Uterus (tissue), 2 donors: ENCODE measurements at regions not wholly inside any gene's neighbourhood (a gene's known extent, or its start where the extent isn't known, plus 50 kb on each side); places are given as distances from the start of the nearest gene placed in this dataset.

Experiments
- POLR2A ChIP-seq, 2 donors: fragments of 450-650 bp; IDR thresholded peaks; one replicate each; pipeline ENCODE4 v1.6.1; 2016; ENCODE audit warnings: antibody characterized with exemption in 2 of 2, mild to moderate bottlenecking in 1 of 2, moderate library complexity in 1 of 2
- TF ChIP-seq, protein P1 (sequence below), 4 experiments: fragments of 200-600 bp in 2 of 4; fragments of 450-650 bp in 2 of 4; sonication (generic) in 2 of 4; IDR thresholded peaks; one replicate each; pipeline ENCODE4 v1.5.1; 2016 to 2019; ENCODE audit warnings: antibody characterized with exemption in 4 of 4, mild to moderate bottlenecking in 2 of 4, moderate library complexity in 1 of 4

DNA sequence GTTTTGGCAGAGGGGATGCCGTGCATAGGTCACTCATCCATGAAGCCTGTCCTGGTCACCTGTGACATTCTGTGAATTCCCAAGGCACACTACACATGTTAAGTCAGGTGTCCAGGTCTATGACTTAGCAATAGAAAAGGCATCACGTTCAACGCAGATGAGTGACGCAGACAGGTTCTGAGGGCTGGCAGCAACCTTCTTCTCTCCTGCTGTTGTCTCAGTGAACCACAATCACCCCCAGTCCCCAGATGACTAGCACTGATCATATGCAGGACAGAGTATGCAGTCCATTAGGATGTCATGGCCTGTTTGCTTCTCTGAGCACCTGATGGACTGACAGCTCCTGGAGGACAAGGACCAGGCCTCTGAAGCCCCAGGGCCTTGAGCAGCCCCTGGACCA lies 157.8 kb upstream of the KAZN start:
- TF ChIP-seq, protein P1, sequence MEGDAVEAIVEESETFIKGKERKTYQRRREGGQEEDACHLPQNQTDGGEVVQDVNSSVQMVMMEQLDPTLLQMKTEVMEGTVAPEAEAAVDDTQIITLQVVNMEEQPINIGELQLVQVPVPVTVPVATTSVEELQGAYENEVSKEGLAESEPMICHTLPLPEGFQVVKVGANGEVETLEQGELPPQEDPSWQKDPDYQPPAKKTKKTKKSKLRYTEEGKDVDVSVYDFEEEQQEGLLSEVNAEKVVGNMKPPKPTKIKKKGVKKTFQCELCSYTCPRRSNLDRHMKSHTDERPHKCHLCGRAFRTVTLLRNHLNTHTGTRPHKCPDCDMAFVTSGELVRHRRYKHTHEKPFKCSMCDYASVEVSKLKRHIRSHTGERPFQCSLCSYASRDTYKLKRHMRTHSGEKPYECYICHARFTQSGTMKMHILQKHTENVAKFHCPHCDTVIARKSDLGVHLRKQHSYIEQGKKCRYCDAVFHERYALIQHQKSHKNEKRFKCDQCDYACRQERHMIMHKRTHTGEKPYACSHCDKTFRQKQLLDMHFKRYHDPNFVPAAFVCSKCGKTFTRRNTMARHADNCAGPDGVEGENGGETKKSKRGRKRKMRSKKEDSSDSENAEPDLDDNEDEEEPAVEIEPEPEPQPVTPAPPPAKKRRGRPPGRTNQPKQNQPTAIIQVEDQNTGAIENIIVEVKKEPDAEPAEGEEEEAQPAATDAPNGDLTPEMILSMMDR (IDR thresholded peaks at IDR 0.05), result no peak
- TF ChIP-seq POLR2A (IDR thresholded peaks at IDR 0.05), result no peak
